ENCODE measurements at regions not wholly inside any gene's neighbourhood (a gene's known extent, or its start where the extent isn't known, plus 50 kb on each side); places are given as distances from the start of the nearest gene placed in this dataset.

DNA sequence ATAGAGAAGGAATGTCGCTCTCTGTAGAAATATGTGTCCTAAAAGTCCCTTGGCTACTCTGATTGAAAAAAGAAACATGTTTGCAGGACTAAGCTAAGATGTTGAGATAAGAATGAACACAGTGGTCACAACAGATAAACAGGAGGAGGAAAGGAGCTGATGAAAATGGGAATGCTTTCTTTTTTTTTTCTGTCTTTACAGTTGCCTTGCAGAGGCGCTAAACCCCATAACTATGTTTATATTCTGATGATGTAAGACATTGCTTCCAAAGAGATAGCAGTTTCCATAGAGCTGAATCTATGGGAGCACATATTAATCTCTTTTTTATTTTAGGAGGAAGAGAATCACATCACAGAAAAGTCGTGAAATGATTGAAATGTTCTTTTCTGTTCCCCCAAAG, 153.5 kb upstream of the LYZL1 start:
- Mint-ChIP-seq H3K4me1 (ENCODE audit: low read depth) (peaks cover 29% of the 10 kb centered on the region), H3K9me3 (no peaks in the 10 kb centered on the region)
- TF ChIP-seq, protein P1, sequence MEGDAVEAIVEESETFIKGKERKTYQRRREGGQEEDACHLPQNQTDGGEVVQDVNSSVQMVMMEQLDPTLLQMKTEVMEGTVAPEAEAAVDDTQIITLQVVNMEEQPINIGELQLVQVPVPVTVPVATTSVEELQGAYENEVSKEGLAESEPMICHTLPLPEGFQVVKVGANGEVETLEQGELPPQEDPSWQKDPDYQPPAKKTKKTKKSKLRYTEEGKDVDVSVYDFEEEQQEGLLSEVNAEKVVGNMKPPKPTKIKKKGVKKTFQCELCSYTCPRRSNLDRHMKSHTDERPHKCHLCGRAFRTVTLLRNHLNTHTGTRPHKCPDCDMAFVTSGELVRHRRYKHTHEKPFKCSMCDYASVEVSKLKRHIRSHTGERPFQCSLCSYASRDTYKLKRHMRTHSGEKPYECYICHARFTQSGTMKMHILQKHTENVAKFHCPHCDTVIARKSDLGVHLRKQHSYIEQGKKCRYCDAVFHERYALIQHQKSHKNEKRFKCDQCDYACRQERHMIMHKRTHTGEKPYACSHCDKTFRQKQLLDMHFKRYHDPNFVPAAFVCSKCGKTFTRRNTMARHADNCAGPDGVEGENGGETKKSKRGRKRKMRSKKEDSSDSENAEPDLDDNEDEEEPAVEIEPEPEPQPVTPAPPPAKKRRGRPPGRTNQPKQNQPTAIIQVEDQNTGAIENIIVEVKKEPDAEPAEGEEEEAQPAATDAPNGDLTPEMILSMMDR (IDR thresholded peaks at IDR 0.05), result no peak

DNA sequence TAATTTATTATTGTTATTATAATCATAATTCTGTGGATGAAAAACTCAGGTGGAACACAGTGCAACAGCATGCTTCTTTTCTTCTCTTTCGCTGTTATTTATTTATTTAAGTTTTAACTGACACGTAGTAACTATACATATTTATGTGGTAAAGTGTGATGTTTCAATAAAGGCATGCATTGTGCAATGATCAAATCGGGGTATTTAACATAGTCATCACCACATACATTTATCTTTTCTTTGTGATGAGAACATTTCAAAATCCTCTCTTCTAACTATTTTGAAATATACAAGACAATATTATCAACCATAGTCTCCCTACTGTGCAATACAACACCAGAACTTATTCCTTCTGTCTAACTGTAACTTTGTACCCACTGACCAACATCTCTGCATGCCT, 152.5 kb upstream of the LYZL1 start:
- Mint-ChIP-seq H3K36me3 (ENCODE audit: low read depth) (no peaks in the 10 kb centered on the region), H3K9me3 (no peaks in the 10 kb centered on the region), H3K27ac (no peak overlapping the region), H3K27me3 (ENCODE audit: insufficient read depth) (no peaks in the 10 kb centered on the region), H3K4me3 (no peak overlapping the region), H3K4me1 (ENCODE audit: low read depth) (peaks cover 39% of the 10 kb centered on the region)
- TF ChIP-seq, protein P1 (IDR thresholded peaks at IDR 0.05), result no peak
- DNase-seq, result no peak

More for the DNA sequence above, 153.5 kb upstream of the LYZL1 start:
- H3K27ac Mint-ChIP-seq, result no peak overlapping the region
- no peak for DNase-seq
- no peak overlapping the region for H3K4me3 Mint-ChIP-seq
- H3K27me3 Mint-ChIP-seq (ENCODE audit: insufficient read depth), result no peaks in the 10 kb centered on the region
- H3K36me3 Mint-ChIP-seq (ENCODE audit: low read depth), result no peaks in the 10 kb centered on the region

DNA sequence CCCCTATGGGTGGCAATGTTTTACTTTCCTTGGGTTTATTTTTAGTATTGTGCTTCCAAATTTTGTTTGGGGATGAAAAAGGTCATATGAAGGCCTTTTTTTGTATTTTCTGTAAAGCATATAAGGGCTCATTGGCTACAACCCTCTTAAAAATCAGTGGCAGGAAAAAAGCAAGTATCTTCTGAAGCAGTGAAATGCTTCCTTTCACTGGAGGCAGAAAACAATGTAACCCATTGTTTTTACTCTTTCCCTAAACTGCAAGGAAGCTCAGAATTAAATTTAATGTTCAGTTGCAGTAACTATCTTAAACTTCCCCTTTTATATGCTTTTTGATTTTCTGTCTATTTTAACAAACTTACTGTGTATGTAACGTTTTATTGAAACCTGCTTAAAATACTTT, 148.7 kb upstream of the LYZL1 start:
- DNase-seq, result no peak
- no peaks in the 10 kb centered on the region; the same call in 1 of the 2 replicates for H3K27me3 Mint-ChIP-seq (ENCODE audit: insufficient read depth)
- no peak overlapping the region for H3K4me3 Mint-ChIP-seq
- no peaks in the 10 kb centered on the region for H3K9me3 Mint-ChIP-seq
- peak overlapping the region; percentile 96 for H3K27ac Mint-ChIP-seq
- H3K36me3 Mint-ChIP-seq (ENCODE audit: low read depth), result no peaks in the 10 kb centered on the region
- H3K4me1 Mint-ChIP-seq (ENCODE audit: low read depth), result peaks cover 46% of the 10 kb centered on the region
- TF ChIP-seq, protein P1 (IDR thresholded peaks at IDR 0.05), result no peak

DNA sequence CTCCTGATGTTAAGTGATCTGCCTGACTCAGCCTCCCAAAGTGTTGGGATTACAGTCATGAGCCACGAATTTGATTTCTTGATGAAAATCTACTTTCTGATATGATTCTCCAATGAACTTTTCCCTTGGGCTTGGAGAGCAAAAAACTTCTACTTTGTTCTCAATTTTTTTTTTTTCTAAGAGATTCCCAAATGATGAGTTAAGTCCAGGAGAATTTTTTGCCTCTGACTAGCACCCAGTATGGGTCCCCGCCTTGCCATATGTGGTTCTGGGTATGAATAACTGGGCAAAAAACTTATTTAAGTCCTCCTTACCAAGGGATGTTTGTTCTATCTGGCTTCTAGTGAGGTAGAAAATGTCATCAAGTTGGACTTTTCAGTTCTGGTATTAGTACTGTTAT, 147.9 kb upstream of the LYZL1 start:
- Mint-ChIP-seq H3K4me1 (ENCODE audit: low read depth) (peaks cover 46% of the 10 kb centered on the region), H3K36me3 (ENCODE audit: low read depth) (no peaks in the 10 kb centered on the region), H3K27me3 (ENCODE audit: insufficient read depth) (no peaks in the 10 kb centered on the region; the same call in 1 of the 2 replicates), H3K27ac (peak overlapping the region; percentile 96), H3K9me3 (no peaks in the 10 kb centered on the region), H3K4me3 (peak overlapping the region; percentile 56)
- TF ChIP-seq, protein P1 (IDR thresholded peaks at IDR 0.05), result no peak
- peak; percentile 90 for DNase-seq

DNA sequence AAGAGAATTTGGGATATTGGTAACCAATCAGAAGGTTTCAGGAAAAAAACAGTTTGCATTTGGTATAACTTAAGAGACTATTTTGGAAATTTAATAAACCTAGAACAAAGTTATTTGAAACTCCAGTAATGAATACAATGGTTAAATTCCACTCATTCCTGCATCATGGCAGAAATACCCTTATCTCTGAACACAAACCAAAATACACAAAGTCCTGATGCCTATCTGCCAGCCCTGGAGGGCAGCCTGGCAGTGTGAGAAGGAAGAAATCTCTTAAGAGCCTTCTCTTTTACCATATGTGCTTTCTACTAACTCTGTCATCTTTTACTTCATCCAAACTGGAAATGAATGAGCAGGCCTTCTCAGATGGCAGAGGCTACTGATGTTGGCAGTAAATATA, 147.1 kb upstream of the LYZL1 start:
- H3K4me1 Mint-ChIP-seq (ENCODE audit: low read depth), result peaks cover 51% of the 10 kb centered on the region
- H3K27me3 Mint-ChIP-seq (ENCODE audit: insufficient read depth), result peaks cover 2% of the 10 kb centered on the region
- no peaks in the 10 kb centered on the region for H3K9me3 Mint-ChIP-seq
- peak overlapping the region; percentile 56 for H3K4me3 Mint-ChIP-seq
- peak overlapping the region; percentile 96 for H3K27ac Mint-ChIP-seq
- TF ChIP-seq, protein P1 (IDR thresholded peaks at IDR 0.05), result no peak
- DNase-seq, result peak; percentile 21
- H3K36me3 Mint-ChIP-seq (ENCODE audit: low read depth), result no peaks in the 10 kb centered on the region

All from HFFc6 (cell line).